PC-9 (cell line): ENCODE measurements at regions not wholly inside any gene's neighbourhood (a gene's known extent, or its start where the extent isn't known, plus 50 kb on each side); places are given as distances from the start of the nearest gene placed in this dataset.

Experiments
- BruUV-seq: library from RNA; stranded (reverse); fragments of 400-500 nt; replicated peaks from 2 replicates; lab custom pipeline; 2021; lab: Mats Ljungman, UMichigan
- CTCF ChIA-PET: fragments of 300-600 bp; sonication (Branson Sonifier 250); formaldehyde crosslinking; loops from one replicate; lab custom pipeline; 2022; ENCODE audit warnings: antibody characterized with exemption; lab: Charles Lee
- POLR2A ChIA-PET: fragments of 300-600 bp; sonication (Branson Sonifier 250); formaldehyde crosslinking; loops from one replicate; lab custom pipeline; 2022; ENCODE audit warnings: antibody characterized with exemption; ENCODE audit not compliant: unreplicated experiment; lab: Charles Lee
- DNase-seq, 2 experiments: peaks; one replicate each; pipeline versions ENCODE4 v3.0.0 to v3.0.0-alpha.2; 2015 to 2022; ENCODE audit warnings: mixed read lengths in 1 of 2
- H2AFZ ChIP-seq: fragments of 200-600 bp; sonication (generic); 2 replicates; pipeline ENCODE4 v1.8.1; 2017; ENCODE audit warnings: antibody characterized with exemption
- H3F3A ChIP-seq: fragments of 200-600 bp; sonication (generic); 2 replicates; pipeline ENCODE4 v1.8.1; 2017; ENCODE audit warnings: antibody characterized with exemption, mild to moderate bottlenecking, low read depth; ENCODE audit not compliant: insufficient read depth
- H3K27ac ChIP-seq: fragments of 200-600 bp; sonication (generic); 2 replicates; pipeline ENCODE4 v1.6.1; 2016; ENCODE audit warnings: mixed run types
- H3K27me3 ChIP-seq: fragments of 200-600 bp; sonication (generic); 2 replicates; pipeline ENCODE4 v1.6.1; 2016; ENCODE audit warnings: low read depth, mixed run types; ENCODE audit not compliant: insufficient read depth
- H3K36me3 ChIP-seq: fragments of 200-600 bp; sonication (generic); 2 replicates; pipeline ENCODE4 v1.6.1; 2016; ENCODE audit warnings: low read depth, mixed run types
- H3K4me1 ChIP-seq: fragments of 200-600 bp; sonication (generic); replicated peaks from 2 replicates; pipeline ENCODE4 v1.6.1; 2016; ENCODE audit warnings: mixed run types; ENCODE audit not compliant: insufficient read depth
- H3K4me2 ChIP-seq: fragments of 200-600 bp; sonication (generic); 2 replicates; pipeline ENCODE4 v1.6.1; 2017; ENCODE audit warnings: mixed run types
- H3K4me3 ChIP-seq: fragments of 200-600 bp; sonication (generic); 2 replicates; pipeline ENCODE4 v1.6.1; 2016; ENCODE audit warnings: mixed run types
- H3K79me2 ChIP-seq: fragments of 200-600 bp; sonication (generic); 2 replicates; pipeline ENCODE4 v1.6.1; 2017; ENCODE audit warnings: low read depth, mixed run types
- H3K9me2 ChIP-seq: fragments of 200-600 bp; sonication (generic); 2 replicates; pipeline ENCODE4 v1.8.1; 2017; ENCODE audit warnings: mild to moderate bottlenecking; ENCODE audit not compliant: insufficient read depth
- H3K9me3 ChIP-seq: fragments of 200-600 bp; sonication (generic); 2 replicates; pipeline ENCODE4 v1.8.1; 2016; ENCODE audit warnings: low read depth; ENCODE audit not compliant: insufficient read depth
- H4K20me1 ChIP-seq: fragments of 200-600 bp; sonication (generic); 2 replicates; pipeline ENCODE4 v1.8.1; 2017; ENCODE audit not compliant: insufficient read depth
- CTCF ChIP-seq: fragments of 200-600 bp; sonication (generic); conservative IDR thresholded peaks from 2 replicates; pipeline ENCODE4 v1.6.1; 2017; ENCODE audit warnings: mixed run types, antibody characterized with exemption, mild to moderate bottlenecking, moderate library complexity
- EZH2 ChIP-seq: fragments of 200-600 bp; sonication (generic); IDR thresholded peaks from 2 replicates; pipeline ENCODE4 v1.8.0; 2017; ENCODE audit warnings: antibody characterized with exemption, low read depth
- intact Hi-C: fragments of 100-400 bp; cut with micrococcal nuclease; formaldehyde crosslinking; loops from one replicate; pipeline ENCODE4 v1.10.0; 2022; ENCODE audit not compliant: unreplicated experiment

- CTCF ChIA-PET: no interaction called here
- no peak overlapping the region for H3K4me2 ChIP-seq
- no peaks in the 10 kb centered on the region for H3F3A ChIP-seq
- no TSS peak for BruUV-seq
- no peaks in the 10 kb centered on the region for H3K9me3 ChIP-seq
- H2AFZ ChIP-seq: no peak overlapping the region
- peaks cover 78% of the 10 kb centered on the region for H3K27me3 ChIP-seq
- no peak for DNase-seq
- no peaks in the 10 kb centered on the region for H3K4me1 ChIP-seq
- H3K79me2 ChIP-seq: no peaks in the 10 kb centered on the region
- no peak for TF ChIP-seq EZH2
- TF ChIP-seq CTCF: no peak
- intact Hi-C loops: no loop called here
- POLR2A ChIA-PET: no interaction called here
- H3K4me3 ChIP-seq: no peak overlapping the region
- no peaks in the 10 kb centered on the region for H3K36me3 ChIP-seq
- H4K20me1 ChIP-seq: no peaks in the 10 kb centered on the region
- H3K27ac ChIP-seq: no peak overlapping the region
- no peaks in the 10 kb centered on the region for H3K9me2 ChIP-seq
Measured at GRCh38 chr13:100809856-100810255, 135.3 kb upstream of the TMTC4 start.

GRCh38 chr13:100809129-100809390 is 134.5 kb upstream of the TMTC4 start:
- H4K20me1 ChIP-seq: no peaks in the 10 kb centered on the region
- intact Hi-C loops: no loop called here
- H3K4me2 ChIP-seq: no peak overlapping the region
- CTCF ChIA-PET: no interaction called here
- H3K9me2 ChIP-seq: no peaks in the 10 kb centered on the region
- no peak overlapping the region for H3K27ac ChIP-seq
- BruUV-seq: no TSS peak
- H3K79me2 ChIP-seq: no peaks in the 10 kb centered on the region
- TF ChIP-seq CTCF (no peak), EZH2 (no peak)
- no peak overlapping the region for H2AFZ ChIP-seq
- H3K27me3 ChIP-seq: peaks cover 82% of the 10 kb centered on the region
- no peaks in the 10 kb centered on the region for H3K4me1 ChIP-seq
- no peaks in the 10 kb centered on the region for H3K36me3 ChIP-seq
- H3F3A ChIP-seq: no peaks in the 10 kb centered on the region
- no peak overlapping the region for H3K4me3 ChIP-seq
- no peaks in the 10 kb centered on the region for H3K9me3 ChIP-seq
- POLR2A ChIA-PET: no interaction called here
- DNase-seq: no peak

GRCh38 chr13:100808330-100809128 is 133.9 kb upstream of the TMTC4 start:
- Histone ChIP-seq H3K79me2 (no peaks in the 10 kb centered on the region), H3K4me2 (no peak overlapping the region), H3K4me1 (no peaks in the 10 kb centered on the region), H3K9me3 (no peaks in the 10 kb centered on the region), H3F3A (no peaks in the 10 kb centered on the region), H3K27me3 (peaks cover 88% of the 10 kb centered on the region), H3K4me3 (no peak overlapping the region), H4K20me1 (no peaks in the 10 kb centered on the region), H2AFZ (no peak overlapping the region), H3K36me3 (no peaks in the 10 kb centered on the region), H3K27ac (no peak overlapping the region), H3K9me2 (no peaks in the 10 kb centered on the region)
- ChIA-PET CTCF (no interaction called here), POLR2A (interaction anchor here (0.5 kb wide), 1 partner anchor 285 kb away, joined by 4 read pairs; no protein-coding TSS in a partner anchor)
- intact Hi-C loops: no loop called here
- BruUV-seq: no TSS peak
- DNase-seq: no peak
- no peak for TF ChIP-seq EZH2
- TF ChIP-seq CTCF: no peak
